ENCODE measurements at regions not wholly inside any gene's neighbourhood (a gene's known extent, or its start where the extent isn't known, plus 50 kb on each side); places are given as distances from the start of the nearest gene placed in this dataset.

GRCh38 chr13:85371254-85371653, 428.0 kb downstream of the SLITRK6 start:
- Histone ChIP-seq H3K27me3 (ENCODE audit: insufficient read depth, poor library complexity, severe bottlenecking) (no peaks in the 10 kb centered on the region), H3K27ac (replicated peaks) (no peak overlapping the region), H3K4me3 (replicated peaks; ENCODE audit: insufficient read depth, low read length) (no peak overlapping the region)
- TF ChIP-seq GABPA (IDR thresholded peaks at IDR 0.05; ENCODE audit: low read depth) (no peak), SPI1 (IDR thresholded peaks at IDR 0.05; ENCODE audit: borderline replicate concordance, low read depth) (no peak), POLR2AphosphoS5 (IDR thresholded peaks at IDR 0.05; ENCODE audit: low read depth) (no peak), REST (IDR thresholded peaks at IDR 0.05; ENCODE audit: insufficient replicate concordance, low read depth) (no peak)
- TF ChIP-seq, protein P1, sequence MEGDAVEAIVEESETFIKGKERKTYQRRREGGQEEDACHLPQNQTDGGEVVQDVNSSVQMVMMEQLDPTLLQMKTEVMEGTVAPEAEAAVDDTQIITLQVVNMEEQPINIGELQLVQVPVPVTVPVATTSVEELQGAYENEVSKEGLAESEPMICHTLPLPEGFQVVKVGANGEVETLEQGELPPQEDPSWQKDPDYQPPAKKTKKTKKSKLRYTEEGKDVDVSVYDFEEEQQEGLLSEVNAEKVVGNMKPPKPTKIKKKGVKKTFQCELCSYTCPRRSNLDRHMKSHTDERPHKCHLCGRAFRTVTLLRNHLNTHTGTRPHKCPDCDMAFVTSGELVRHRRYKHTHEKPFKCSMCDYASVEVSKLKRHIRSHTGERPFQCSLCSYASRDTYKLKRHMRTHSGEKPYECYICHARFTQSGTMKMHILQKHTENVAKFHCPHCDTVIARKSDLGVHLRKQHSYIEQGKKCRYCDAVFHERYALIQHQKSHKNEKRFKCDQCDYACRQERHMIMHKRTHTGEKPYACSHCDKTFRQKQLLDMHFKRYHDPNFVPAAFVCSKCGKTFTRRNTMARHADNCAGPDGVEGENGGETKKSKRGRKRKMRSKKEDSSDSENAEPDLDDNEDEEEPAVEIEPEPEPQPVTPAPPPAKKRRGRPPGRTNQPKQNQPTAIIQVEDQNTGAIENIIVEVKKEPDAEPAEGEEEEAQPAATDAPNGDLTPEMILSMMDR (IDR thresholded peaks at IDR 0.05; ENCODE audit: insufficient read depth, low read length) = no peak
- DNase-seq (ENCODE audit: low read depth in 1 of 2, low spot score in 1 of 2) = no peak

DNA sequence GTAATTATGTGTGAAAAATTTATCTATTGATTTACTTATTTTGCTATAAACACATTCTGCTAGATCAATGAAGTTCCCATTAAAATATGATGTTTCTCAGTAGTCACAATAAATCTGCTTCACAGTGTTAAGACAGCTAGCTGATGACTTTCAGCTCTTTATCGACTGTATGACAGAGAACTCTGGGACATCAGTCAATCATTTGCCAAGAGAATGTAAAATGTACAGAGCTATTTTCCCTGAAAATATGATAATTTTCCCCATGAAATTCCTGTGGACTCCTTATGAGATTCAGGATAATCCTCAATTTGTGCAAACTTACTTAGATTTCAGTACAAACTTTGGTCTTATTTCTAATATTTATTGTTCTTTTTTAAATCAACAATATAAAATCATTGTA, 430.5 kb downstream of the SLITRK6 start:
- DNase-seq (ENCODE audit: low read depth in 1 of 2, low spot score in 1 of 2) = no peak
- no peak for TF ChIP-seq SPI1 (IDR thresholded peaks at IDR 0.05; ENCODE audit: borderline replicate concordance, low read depth)
- TF ChIP-seq, protein P1 (IDR thresholded peaks at IDR 0.05; ENCODE audit: insufficient read depth, low read length) = no peak
- TF ChIP-seq POLR2AphosphoS5 (IDR thresholded peaks at IDR 0.05; ENCODE audit: low read depth) = no peak
- no peak for TF ChIP-seq REST (IDR thresholded peaks at IDR 0.05; ENCODE audit: insufficient replicate concordance, low read depth)
- no peak for TF ChIP-seq GABPA (IDR thresholded peaks at IDR 0.05; ENCODE audit: low read depth)
- H3K27ac ChIP-seq (replicated peaks) = no peak overlapping the region
- no peak overlapping the region for H3K4me3 ChIP-seq (replicated peaks; ENCODE audit: insufficient read depth, low read length)
- no peaks in the 10 kb centered on the region for H3K27me3 ChIP-seq (ENCODE audit: insufficient read depth, poor library complexity, severe bottlenecking)

DNA sequence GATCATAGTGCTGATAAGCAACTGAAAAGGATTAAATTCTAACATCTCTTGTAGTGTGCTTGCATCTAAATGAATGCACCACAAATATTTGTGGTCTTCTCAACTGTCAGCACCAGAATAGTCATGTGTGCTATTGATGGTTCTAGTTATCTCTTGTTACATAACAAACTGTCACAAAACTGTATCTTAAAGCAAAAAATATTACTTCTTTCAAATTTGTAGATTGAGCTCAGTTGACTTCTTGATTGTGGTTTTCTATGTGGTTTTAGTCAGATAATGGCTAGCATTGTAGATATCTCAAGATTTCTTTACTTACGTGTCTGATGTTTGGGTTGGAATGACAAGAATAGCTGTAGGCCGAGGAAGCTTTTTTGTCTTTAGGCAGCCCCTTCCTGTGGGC, 431.3 kb downstream of the SLITRK6 start:
- Histone ChIP-seq H3K4me3 (replicated peaks; ENCODE audit: insufficient read depth, low read length) (no peak overlapping the region), H3K27ac (replicated peaks) (no peak overlapping the region), H3K27me3 (ENCODE audit: insufficient read depth, poor library complexity, severe bottlenecking) (no peaks in the 10 kb centered on the region)
- no peak for DNase-seq (ENCODE audit: low read depth in 1 of 2, low spot score in 1 of 2)
- TF ChIP-seq GABPA (IDR thresholded peaks at IDR 0.05; ENCODE audit: low read depth) (no peak), REST (IDR thresholded peaks at IDR 0.05; ENCODE audit: insufficient replicate concordance, low read depth) (no peak), POLR2AphosphoS5 (IDR thresholded peaks at IDR 0.05; ENCODE audit: low read depth) (no peak), SPI1 (IDR thresholded peaks at IDR 0.05; ENCODE audit: borderline replicate concordance, low read depth) (no peak)
- TF ChIP-seq, protein P1 (IDR thresholded peaks at IDR 0.05; ENCODE audit: insufficient read depth, low read length) = no peak
